Smooth muscle cell (in vitro differentiated cells): ENCODE measurements at regions not wholly inside any gene's neighbourhood (a gene's known extent, or its start where the extent isn't known, plus 50 kb on each side); places are given as distances from the start of the nearest gene placed in this dataset.

Experiments
- DNase-seq: peaks from one replicate; lab custom pipeline; 2025; ENCODE audit not compliant: unreplicated experiment; lab: John Stamatoyannopoulos, UW
- H2AFZ ChIP-seq: fragments of 200-600 bp; sonication (generic); 2 replicates; pipeline ENCODE4 v1.6.0; 2016; ENCODE audit warnings: antibody characterized with exemption, low read depth, mild to moderate bottlenecking
- H3F3A ChIP-seq: fragments of 200-600 bp; sonication (generic); 2 replicates; pipeline ENCODE4 v1.6.0; 2017; ENCODE audit warnings: antibody characterized with exemption, low read depth
- H3K27ac ChIP-seq: fragments of 200-600 bp; sonication (generic); 2 replicates; pipeline ENCODE4 v1.5.1; 2016; ENCODE audit warnings: low read depth, mild to moderate bottlenecking
- H3K27me3 ChIP-seq: fragments of 200-600 bp; sonication (generic); 2 replicates; pipeline ENCODE4 v1.6.1; 2016; ENCODE audit warnings: low read depth, mild to moderate bottlenecking
- H3K36me3 ChIP-seq: fragments of 200-600 bp; sonication (generic); 2 replicates; pipeline ENCODE4 v1.5.1; 2016; ENCODE audit warnings: low read depth
- H3K4me1 ChIP-seq: fragments of 200-600 bp; sonication (generic); 2 replicates; pipeline ENCODE4 v1.5.1; 2016; ENCODE audit warnings: low read depth
- H3K4me2 ChIP-seq: fragments of 200-600 bp; sonication (generic); 2 replicates; pipeline ENCODE4 v1.6.0; 2016; ENCODE audit warnings: mild to moderate bottlenecking
- H3K4me3 ChIP-seq: fragments of 200-600 bp; sonication (generic); 2 replicates; pipeline ENCODE4 v1.5.1; 2016; ENCODE audit warnings: mild to moderate bottlenecking
- H3K79me2 ChIP-seq: fragments of 200-600 bp; sonication (generic); 2 replicates; pipeline ENCODE4 v1.6.0; 2016; ENCODE audit warnings: low read depth, mild to moderate bottlenecking
- H3K9ac ChIP-seq: fragments of 200-600 bp; sonication (generic); 2 replicates; pipeline ENCODE4 v1.6.0; 2016; ENCODE audit warnings: low read depth
- H3K9me3 ChIP-seq: fragments of 200-600 bp; sonication (generic); replicated peaks from 2 replicates; pipeline ENCODE4 v1.5.1; 2016; ENCODE audit warnings: low read depth
- H4K20me1 ChIP-seq: fragments of 200-600 bp; sonication (generic); 2 replicates; pipeline ENCODE4 v1.6.0; 2016; ENCODE audit warnings: low read depth
- WGBS: methylation state at CpG from one replicate; pipeline ENCODE4 v1.1.7; 2016; ENCODE audit warnings: low lambda C conversion rate; 5-methylcytosine and 5-hydroxymethylcytosine counted together
- TF ChIP-seq, protein P1 (sequence below): fragments of 200-600 bp; sonication (generic); IDR thresholded peaks from 2 replicates; pipeline ENCODE4 v1.5.1; 2017; ENCODE audit warnings: borderline replicate concordance, mild to moderate bottlenecking, antibody characterized with exemption; ENCODE audit not compliant: insufficient read depth, poor library complexity, severe bottlenecking

- TF ChIP-seq, protein P1, sequence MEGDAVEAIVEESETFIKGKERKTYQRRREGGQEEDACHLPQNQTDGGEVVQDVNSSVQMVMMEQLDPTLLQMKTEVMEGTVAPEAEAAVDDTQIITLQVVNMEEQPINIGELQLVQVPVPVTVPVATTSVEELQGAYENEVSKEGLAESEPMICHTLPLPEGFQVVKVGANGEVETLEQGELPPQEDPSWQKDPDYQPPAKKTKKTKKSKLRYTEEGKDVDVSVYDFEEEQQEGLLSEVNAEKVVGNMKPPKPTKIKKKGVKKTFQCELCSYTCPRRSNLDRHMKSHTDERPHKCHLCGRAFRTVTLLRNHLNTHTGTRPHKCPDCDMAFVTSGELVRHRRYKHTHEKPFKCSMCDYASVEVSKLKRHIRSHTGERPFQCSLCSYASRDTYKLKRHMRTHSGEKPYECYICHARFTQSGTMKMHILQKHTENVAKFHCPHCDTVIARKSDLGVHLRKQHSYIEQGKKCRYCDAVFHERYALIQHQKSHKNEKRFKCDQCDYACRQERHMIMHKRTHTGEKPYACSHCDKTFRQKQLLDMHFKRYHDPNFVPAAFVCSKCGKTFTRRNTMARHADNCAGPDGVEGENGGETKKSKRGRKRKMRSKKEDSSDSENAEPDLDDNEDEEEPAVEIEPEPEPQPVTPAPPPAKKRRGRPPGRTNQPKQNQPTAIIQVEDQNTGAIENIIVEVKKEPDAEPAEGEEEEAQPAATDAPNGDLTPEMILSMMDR, result no peak
- Histone ChIP-seq H4K20me1 (no peaks in the 10 kb centered on the region), H3K36me3 (no peaks in the 10 kb centered on the region), H3F3A (no peaks in the 10 kb centered on the region), H3K9ac (no peak overlapping the region), H3K9me3 (no peaks in the 10 kb centered on the region), H3K4me1 (no peaks in the 10 kb centered on the region), H3K79me2 (no peaks in the 10 kb centered on the region), H2AFZ (no peak overlapping the region), H3K27me3 (no peaks in the 10 kb centered on the region), H3K4me2 (no peak overlapping the region), H3K27ac (no peak overlapping the region), H3K4me3 (no peak overlapping the region)
- no peak for DNase-seq
These were observed 1184.6 kb downstream of the FLRT2 start for GRCh38 chr14:86714575-86714974.

GRCh38 chr14:86714153-86714552, 1184.2 kb downstream of the FLRT2 start:
- Histone ChIP-seq H3K4me3 (no peak overlapping the region), H3K9me3 (no peaks in the 10 kb centered on the region), H3K36me3 (no peaks in the 10 kb centered on the region)

GRCh38 chr14:86712727-86713126, 1182.8 kb downstream of the FLRT2 start:
- no peaks in the 10 kb centered on the region for H3K79me2 ChIP-seq
- no peak overlapping the region for H2AFZ ChIP-seq
- H3K4me2 ChIP-seq, result no peak overlapping the region
- H3K27me3 ChIP-seq, result no peaks in the 10 kb centered on the region
- H3K4me3 ChIP-seq, result no peak overlapping the region
- no peak overlapping the region for H3K9ac ChIP-seq
- no peaks in the 10 kb centered on the region for H4K20me1 ChIP-seq
- no peaks in the 10 kb centered on the region for H3K4me1 ChIP-seq
- WGBS, result 12% methylated on average over 4 of the region's 4 CpGs
- DNase-seq, result no peak
- H3K27ac ChIP-seq, result no peak overlapping the region
- H3F3A ChIP-seq, result no peaks in the 10 kb centered on the region
- H3K9me3 ChIP-seq, result no peaks in the 10 kb centered on the region
- TF ChIP-seq, protein P1, result no peak
- no peaks in the 10 kb centered on the region for H3K36me3 ChIP-seq

More at GRCh38 chr14:86714153-86714552, 1184.2 kb downstream of the FLRT2 start:
- DNase-seq, result no peak
- no peaks in the 10 kb centered on the region for H3K4me1 ChIP-seq
- no peak overlapping the region for H2AFZ ChIP-seq
- H3K27me3 ChIP-seq, result no peaks in the 10 kb centered on the region
- H4K20me1 ChIP-seq, result no peaks in the 10 kb centered on the region
- no peak overlapping the region for H3K4me2 ChIP-seq
- no peaks in the 10 kb centered on the region for H3F3A ChIP-seq
- 81% methylated on average over 2 of the region's 2 CpGs for WGBS
- H3K27ac ChIP-seq, result no peak overlapping the region
- no peak overlapping the region for H3K9ac ChIP-seq
- no peaks in the 10 kb centered on the region for H3K79me2 ChIP-seq
- TF ChIP-seq, protein P1, result no peak

DNA sequence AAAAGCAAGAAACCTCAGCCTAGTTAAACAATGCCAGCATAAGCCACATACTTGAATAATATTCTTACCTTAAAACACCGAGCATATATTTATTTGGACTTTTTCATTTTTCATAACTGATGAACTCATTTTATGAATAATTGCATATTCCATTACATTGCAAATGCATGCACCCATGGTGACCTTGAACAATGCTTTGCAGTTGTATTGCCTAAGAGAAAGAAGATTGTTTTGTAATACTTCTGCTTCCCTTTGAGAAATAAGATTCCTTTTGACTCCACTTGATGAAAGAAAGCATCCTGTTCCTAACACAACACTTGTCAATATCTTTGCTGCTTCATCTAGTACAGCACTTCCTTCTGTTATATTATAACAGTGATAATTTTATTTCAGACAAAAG, 1182.2 kb downstream of the FLRT2 start:
- no peak for DNase-seq
- 100% methylated on average over 1 of the region's 1 CpG for WGBS
- no peaks in the 10 kb centered on the region for H3K36me3 ChIP-seq

More for the DNA sequence above, 1182.2 kb downstream of the FLRT2 start:
- Histone ChIP-seq H3K79me2 (no peaks in the 10 kb centered on the region), H3K27me3 (no peaks in the 10 kb centered on the region), H3K27ac (no peak overlapping the region), H3K9ac (no peak overlapping the region), H3F3A (no peaks in the 10 kb centered on the region), H3K9me3 (no peaks in the 10 kb centered on the region), H3K4me3 (no peak overlapping the region), H3K4me1 (no peaks in the 10 kb centered on the region), H4K20me1 (no peaks in the 10 kb centered on the region), H2AFZ (no peak overlapping the region), H3K4me2 (no peak overlapping the region)
- TF ChIP-seq, protein P1, result no peak
